ENCODE measurements at regions not wholly inside any gene's neighbourhood (a gene's known extent, or its start where the extent isn't known, plus 50 kb on each side); places are given as distances from the start of the nearest gene placed in this dataset.

DNA sequence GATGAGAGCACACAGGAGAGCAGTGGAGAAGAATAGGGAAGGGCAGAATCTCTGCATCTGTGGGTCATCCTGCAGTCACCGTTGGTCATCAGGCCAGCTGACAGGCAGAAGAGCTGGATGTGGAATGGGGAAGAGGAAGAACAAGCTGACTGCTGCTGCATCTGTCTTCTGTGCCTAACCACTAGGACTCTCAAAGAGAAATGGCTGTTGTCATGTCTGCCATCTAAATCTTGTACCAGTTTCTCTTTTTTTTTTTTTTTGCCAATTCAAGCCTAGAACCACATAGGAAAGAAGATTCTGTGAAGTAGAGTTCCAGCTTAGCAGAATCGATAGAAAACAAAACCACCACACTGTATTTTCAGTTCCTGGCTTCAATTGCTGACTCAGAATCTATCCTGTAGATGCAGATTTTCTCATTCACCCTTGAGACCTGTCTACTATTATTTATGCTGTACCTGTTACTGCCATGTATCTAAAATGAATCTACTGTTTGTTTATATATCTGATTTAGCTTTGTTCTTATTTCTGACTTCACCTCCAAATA lies 421.9 kb upstream of the PRICKLE1 start:
- DNase-seq (ENCODE audit: low spot score) = no peak

DNA sequence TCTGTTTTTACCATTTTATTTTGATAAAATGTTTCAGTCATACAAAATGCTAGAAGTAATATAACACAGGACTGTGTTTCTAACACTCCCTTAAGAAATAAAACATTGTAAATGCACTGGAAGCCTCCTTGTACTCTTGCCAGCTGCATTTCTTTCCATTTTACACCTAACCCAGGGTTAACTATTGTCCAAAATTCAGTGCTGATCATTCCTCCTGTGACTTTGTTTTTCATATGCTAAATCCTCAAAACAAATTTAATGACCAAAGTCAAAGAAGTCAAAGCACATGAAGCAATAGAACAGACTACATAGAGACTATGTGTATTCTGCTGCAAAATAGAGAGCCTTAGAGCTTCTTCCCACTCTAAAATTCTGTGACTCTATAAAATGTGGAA lies 420.3 kb upstream of the PRICKLE1 start:
- DNase-seq (ENCODE audit: low spot score) = no peak

DNA sequence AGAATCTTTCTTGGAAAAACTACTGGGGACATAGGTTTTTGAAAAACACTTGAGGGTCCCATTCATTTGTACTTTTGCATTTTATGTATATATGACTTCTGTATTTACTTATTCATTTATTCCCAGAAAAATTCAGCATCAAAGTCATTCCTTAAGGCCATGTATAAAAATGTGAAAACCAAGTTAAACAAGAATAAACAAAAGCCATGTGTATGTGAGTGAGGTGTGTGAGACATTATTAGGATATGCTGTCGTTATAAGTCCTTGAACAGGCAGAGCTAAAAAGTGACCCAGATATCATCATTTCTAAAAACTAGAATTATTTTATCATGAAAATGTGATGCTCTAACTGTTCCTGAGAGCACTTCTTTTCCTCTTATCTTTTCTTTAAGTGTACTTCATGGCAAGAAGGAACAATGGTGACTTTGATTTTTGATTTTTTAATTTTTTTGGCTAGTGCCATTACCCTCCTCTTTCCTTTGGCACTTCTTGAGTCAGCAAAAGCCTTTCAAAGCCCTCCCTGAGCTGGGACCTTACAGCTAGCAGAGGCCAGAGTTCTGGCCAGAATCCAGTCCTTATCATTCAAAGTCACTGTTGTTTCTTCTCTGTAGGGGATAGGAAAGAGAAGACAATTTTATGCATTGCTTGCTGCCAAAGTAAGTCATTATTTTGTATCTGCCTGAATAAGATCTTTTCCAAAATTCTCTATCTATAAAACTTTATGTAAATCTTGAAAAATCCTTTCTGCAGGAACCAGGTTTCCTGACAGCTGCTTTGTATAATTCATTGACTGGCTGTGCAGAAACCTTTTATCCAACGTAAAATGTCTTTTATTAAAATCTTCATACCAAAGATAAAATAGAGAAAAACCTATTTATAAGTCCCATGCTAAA lies 419.7 kb upstream of the PRICKLE1 start:
- DNase-seq (ENCODE audit: low spot score) = no peak

DNA sequence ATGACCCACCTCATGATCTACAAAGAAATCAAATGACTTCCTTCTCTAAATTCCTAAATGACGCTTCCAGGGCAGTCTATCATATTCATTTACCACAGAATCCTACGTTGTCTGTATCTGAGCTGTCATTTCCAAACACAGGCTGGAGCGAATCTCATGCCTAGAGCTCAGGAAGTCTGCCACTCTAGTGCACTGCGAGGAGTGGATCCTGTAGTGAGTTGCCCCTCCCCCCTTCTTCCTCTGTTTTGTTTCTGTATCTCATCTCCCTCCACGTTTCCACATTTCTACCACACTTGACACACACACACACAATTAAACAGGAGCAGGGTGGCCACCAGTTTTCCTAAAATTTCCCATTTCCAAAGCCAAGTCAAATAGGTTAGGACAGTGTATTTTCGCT lies 415.4 kb upstream of the PRICKLE1 start:
- DNase-seq (ENCODE audit: low spot score) = no peak

DNA sequence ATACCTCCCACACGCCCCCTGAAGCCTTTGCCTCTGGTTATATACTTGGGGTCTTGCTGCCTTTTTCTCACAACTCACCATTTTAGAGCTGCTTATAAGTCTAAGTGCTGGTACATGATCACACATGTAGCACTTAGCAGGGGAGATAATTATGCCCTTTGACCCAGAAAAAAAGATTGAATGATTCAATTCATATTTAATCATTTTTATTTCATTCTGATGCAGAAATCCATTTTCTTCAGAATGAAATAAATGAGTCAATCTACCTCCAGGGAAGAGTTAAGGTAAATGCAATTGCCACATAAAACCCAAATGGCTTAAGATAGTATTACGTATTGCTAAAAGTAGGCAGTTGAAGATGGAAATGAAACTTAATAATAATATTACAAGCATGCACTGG lies 414.6 kb upstream of the PRICKLE1 start:
- no peak for DNase-seq (ENCODE audit: low spot score)

DNA sequence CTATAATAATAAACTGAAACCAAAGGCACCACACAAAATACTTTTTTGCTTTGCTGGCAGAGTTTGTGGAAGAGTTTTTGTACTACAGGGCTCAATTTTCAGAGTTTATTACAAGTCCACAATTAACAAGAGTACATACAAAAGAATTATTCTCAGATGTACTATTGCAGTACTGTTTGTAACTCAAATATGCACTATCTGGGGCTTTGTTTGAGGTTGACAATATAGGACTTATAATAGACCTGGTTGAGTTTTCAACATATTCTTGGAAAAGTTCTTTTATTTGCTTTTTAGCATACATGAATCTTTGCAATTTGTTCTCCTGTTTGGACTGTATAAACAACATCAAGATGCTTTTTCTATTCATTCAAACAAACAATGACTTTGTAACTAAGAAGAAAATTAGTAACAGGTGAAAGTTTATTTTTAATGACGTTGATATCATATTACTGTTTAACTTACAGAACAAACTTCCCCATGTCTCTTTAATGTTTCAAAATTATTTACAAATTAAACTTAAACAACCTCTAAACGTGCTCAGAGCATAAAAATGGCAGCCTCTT lies 407.4 kb upstream of the PRICKLE1 start:
- no peak for DNase-seq (ENCODE audit: low spot score)

DNA sequence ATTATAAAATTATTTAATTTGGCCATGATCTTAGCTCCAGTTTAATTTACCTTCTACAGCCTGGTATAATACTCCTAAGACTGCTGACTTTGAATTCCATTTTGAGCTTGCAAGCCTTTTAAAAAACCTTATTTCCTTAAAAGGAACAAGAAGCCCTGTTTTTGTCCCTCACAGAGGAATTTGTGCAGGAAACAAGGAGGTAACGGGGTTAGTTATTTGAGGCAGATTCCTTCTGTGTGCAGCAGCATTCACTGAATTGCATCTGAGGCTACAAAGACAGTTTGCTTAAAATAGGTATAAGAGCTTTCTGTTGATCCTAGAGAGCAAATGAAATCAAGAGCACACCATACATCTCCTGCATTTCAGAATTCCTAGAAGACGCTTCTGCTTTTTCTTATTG lies 403.3 kb upstream of the PRICKLE1 start:
- DNase-seq (ENCODE audit: low spot score) = no peak

DNA sequence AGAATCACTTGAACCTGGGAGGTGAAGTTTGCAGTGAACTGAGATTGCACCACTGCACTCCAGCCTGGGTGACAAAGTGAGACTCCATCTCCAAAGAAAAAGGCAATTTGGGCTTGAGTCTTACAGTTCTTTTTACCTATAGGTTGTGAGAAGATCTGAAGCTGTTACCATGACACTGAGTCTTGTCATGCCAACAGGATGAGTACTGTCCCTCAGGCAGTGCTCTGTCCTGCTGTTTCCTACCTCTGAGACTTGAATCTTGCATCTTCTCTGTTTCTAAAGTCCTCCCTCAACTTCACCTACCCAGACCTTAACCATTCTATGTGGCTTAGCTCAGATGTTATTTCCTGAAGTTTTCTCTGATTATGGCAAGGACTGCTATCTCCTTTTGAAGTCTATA lies 400.8 kb upstream of the PRICKLE1 start:
- no peak for DNase-seq (ENCODE audit: low spot score)

DNA sequence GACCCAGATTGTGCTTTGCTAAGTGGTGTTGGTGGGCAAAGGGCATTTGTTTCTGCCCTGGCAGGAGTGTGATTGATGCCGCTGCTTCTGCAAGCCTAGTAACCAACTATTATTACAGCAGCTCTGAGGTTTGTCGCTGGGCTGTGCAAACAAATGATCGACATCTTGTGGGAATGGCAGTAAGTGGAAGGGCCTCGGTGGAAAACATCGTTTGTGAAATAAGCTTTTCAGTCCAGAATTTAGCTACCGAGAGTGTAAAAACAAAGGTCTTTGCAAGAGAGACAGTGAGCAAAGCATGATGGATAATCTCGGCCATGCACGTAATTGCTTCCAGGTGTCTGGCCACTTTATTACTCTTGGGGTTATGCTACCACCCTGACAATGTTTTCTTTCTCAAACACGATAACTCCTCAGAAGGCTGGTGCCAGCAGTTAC lies 397.7 kb upstream of the PRICKLE1 start:
- DNase-seq (ENCODE audit: low spot score) = no peak

DNA sequence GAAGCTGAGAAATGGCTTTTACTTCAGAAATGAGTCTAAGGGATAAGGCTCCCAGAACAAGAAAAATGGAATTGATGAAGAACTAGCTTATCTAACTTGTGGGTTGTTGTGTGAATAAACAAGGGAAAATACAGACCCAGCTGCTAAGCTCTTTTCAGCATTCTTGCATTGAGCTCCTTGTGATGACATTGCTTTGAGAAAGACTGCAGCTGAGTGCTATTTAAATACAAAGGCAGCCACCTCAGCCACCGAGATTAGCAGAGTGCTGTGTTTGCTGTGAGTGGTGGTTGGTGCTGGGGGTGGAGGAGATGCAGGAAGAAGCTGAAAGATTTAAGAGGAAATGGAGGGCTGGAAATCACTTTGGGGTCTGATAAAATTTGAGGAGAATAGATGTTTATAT lies 396.0 kb upstream of the PRICKLE1 start:
- DNase-seq (ENCODE audit: low spot score) = no peak

DNA sequence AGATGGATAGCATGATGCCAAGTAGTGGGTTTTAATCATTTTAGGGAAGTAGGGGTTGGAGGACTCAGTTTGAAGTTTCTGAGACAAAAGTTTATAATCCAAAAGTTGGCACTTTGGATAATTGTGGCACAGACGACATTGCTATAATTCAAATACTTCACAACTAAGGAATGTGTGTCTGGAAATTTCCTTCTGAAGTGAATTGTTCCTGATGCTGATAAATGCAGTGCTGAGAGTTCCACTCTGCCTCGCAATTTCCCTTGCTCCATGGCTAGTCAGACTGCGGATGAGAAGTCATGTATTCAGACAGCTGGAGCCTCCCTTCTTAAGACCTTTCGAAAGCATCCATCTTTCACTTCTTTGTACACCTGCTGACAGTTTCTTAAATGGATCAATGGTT lies 393.3 kb upstream of the PRICKLE1 start:
- no peak for DNase-seq (ENCODE audit: low spot score)

DNA sequence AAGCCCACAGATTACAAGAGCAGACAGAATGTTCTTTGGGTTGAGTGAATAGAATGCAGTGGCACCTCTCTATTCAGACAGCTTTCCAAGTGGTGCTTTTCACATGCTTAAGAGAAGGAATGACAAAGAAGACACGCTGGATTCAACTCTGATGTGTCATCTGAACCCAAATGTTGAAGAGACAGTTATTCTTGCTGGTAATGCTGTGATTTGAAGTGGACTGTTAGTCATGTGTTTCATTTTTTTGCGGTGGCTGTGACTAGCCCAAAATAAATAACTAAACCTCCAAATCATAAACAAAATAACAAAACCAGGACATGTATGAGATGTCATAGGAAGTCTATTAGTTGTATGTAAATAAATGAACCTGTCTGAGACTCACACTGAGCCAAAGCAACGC lies 391.8 kb upstream of the PRICKLE1 start:
- no peak for DNase-seq (ENCODE audit: low spot score)

DNA sequence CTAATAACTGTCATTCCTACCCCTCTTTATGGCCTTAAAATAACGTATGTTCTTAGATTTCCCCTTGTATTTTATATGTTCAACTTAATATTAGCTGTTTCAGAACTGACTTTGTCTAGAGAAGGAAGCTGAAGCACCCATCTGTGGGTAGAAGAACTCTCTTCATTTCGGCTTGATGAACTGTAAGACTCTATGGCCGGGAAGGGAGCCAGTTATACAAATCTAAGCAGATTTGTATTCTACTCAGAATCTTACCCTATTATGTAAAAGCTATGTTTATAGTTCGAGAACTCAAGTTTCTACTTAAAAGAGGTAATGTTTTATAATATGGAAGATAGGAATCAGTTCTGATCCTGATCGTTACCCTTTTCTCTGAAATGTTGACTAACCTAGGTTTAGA lies 390.9 kb upstream of the PRICKLE1 start:
- DNase-seq (ENCODE audit: low spot score) = no peak

DNA sequence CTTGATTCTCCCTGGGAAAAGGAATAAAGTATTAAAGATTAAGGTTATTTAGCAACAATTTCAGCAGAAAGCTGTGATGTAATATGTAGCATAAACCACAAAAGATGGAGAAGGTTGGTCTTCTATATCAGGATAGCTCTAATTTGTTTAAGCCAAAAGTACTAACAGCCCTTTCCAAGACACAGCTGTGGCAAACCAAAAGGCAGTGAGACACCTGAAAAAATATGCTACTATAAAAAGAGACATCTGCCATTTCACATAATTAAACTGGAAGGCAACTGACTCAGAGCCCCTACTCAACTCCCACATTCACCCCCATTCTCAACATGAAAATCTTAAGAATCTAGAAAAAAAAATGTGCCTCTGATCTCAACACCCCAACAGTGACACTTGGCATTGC lies 390.2 kb upstream of the PRICKLE1 start:
- DNase-seq (ENCODE audit: low spot score) = no peak

DNA sequence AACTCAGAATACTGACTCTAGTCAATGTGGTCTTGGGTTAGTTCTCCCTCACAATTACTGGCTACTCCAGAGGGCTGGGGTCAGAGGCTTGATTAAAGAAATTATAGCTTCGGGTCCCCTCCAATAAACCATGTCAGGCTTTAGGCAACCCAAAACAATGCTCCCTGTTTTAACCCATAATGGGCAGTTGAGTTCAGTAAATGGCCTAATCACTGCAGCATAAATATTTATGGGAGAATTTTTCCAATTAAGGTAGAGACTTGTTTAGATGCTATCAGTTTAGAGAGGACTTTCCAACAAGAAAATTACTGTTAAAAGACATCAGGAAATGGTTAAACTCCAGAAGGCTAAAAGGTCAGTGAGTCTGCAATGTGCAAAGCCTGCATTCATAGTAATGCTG lies 389.2 kb upstream of the PRICKLE1 start:
- DNase-seq (ENCODE audit: low spot score) = no peak

DNA sequence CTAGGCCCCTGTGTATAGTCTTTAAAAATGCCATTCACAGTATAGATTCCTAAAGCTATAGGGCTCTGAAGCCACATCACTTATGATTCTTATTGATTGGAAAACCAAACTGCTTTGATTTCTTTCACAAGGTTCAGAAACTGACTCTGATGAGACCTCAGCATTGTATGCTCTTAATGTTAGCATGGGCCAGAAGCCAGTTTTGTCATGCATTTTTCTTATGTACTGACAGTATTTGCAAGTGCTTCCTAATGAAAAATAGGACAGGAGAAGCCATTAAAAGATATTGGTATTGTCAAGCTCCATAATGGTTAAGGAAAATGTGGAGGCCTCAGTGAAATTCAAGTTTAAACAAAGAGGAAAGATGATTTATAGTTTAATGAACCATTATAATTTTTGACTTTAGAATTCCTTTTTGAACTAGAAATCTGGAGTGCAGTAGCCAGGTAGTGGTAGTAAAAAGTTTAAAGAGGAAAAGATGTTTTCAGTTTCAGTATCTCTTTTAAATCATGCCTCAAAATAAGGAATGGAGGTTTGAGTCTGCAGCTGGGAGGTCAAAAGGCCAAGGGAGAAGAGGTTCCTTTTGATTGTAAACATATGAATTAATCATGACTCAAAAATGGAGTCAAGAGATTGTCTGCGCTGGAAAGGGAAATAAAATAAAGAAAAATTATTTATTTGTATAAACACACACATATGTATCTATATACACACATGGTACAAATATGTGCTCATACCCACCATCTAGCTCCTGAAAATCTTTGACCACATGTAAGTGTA lies 388.1 kb upstream of the PRICKLE1 start:
- no peak for DNase-seq (ENCODE audit: low spot score)

DNA sequence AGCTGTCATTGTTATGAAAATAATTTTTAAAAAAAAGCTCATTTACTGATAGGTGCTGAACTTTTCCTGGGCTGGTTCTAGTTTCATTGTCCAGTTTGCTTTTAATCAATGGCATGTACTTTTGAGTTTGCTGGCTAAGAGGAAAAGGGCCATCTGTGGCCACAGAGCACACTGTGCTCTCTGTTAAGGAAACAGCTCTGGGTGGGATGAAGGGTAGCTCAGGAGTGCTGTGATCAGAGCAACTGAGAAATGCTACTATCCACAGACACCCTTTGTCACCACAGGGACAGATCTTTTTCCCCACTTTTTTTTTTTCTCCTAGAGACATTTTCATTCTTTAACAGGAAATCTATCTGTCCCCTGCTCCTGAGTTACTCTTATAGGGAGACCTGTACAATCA lies 387.1 kb upstream of the PRICKLE1 start:
- no peak for DNase-seq (ENCODE audit: low spot score)

DNA sequence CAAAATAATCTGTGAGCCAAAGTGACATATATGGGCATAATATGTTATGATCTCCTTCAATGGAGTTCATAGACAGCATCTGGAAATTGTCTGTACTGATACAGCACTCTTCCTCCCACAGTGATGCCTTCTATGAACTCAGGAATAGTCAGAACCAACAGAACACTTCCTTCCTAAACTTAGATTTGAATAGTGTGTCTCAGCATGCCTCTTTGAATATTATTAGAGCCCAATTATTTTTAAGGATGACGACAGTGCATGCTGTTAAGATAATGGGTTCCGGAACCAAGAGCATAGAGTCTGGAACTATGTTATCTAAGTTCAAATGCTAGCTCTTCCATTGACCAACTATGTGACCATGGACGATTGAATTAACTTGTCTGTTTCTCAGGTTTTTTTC lies 386.6 kb upstream of the PRICKLE1 start:
- DNase-seq (ENCODE audit: low spot score) = no peak

DNA sequence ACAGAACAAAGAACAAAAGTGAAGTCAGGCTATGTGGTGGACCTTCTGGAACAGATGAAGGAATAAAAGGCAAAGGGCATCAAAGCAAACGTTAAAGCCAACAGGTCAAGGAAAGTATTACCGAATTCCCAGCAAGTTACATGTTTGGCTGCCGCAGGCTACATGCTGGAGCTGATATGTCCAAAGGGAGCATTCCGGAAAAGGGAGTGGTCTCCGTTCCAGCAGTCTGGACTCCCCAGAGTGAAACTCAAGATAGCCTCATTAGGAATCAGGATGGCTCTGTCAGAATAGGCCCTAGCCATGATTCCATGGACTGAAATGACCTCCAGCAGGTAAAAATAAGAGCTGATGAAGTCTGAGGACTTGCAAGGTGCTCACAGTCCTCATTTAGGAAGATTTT lies 379.8 kb upstream of the PRICKLE1 start:
- peak; percentile 78 for DNase-seq (ENCODE audit: low spot score)

DNA sequence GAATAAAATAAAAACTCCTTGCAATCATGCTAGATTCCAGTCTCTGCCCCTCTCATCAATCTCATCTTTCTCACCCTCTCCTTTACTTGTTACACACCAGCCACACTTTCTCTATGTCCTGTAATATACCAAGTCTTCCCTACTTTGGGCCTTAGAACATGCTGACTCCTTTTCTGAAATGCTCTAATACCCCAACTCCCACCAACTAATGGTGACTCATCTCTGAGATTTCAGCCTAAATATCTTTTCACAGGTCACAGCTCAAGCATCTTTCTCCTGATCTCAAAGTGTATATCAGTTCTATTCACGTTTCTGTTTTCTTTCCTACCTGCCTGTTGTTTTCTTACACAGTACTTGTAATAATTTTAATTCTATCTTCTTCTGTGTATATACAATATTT lies 378.9 kb upstream of the PRICKLE1 start:
- DNase-seq (ENCODE audit: low spot score) = no peak

DNA sequence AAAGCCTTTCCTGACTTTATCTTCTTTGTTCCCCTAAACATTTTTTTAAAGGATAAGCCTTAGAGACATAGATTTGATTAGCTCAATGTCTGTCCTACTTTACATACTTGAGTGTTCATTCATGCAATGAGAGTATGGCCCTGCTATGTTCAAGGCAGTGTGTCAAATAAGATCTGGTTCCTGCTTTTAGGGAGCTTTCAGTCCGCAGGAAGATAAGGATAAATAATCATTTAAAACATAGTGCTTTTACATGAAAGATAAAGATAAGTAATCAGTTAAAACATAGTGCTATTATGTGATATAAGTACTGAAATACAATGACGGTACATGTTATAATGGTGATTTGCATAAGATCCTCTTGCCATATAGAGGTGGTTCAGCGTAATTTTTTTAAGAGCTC lies 378.3 kb upstream of the PRICKLE1 start:
- DNase-seq (ENCODE audit: low spot score) = no peak

DNA sequence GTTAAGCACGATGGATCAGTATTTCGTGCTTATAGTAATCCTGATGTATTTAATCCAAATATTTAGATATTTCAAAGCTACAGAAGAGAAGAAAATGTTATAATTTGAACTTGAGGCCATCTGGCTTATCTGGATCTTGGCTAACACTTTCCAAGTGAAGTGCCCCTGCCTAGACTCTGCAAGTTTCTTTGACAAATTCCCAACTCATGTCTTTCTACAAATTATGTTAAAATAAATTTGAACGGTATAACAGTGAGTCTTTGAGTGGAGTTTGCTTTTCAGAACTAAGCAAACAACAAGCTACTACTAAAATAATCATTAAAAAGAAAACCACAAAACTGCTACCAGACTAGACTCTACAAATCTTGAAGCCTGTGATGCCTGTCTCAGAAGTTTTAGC lies 374.4 kb upstream of the PRICKLE1 start:
- DNase-seq (ENCODE audit: low spot score) = no peak

DNA sequence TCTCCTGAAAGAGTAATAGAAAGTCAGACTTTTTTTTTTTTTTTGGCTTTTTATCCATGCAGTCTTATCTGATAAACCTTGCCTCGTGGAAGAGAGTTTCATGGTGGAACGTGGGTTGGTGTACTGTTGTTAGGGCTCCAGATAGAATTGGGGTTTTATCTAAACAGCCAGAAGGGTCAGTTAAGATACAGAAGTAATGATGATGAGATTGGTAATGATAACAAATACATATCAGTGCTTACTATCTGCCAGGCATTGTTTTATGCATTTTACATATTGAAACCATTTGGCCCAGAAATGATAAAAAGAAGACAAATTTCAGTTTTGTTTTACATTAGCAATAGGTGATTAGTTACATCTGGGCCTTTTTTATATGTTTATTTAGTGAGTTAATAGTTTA lies 372.8 kb upstream of the PRICKLE1 start:
- no peak for DNase-seq (ENCODE audit: low spot score)

Measured in LoVo (cell line).